Aorta (tissue), 2 donors: ENCODE measurements at regions not wholly inside any gene's neighbourhood (a gene's known extent, or its start where the extent isn't known, plus 50 kb on each side); places are given as distances from the start of the nearest gene placed in this dataset.

Experiments
- microRNA-seq, 2 donors: library from miRNA; unstranded; fragments of <30 nt; microRNA quantifications; one replicate each; pipeline ENCODE4 v1.2.0, GENCODE V29; 2020
- donor health status: DM: no; HTN: no; CAD: no.
- donor health status: DM: yes; HTN: yes; CAD: no.

Small RNAs in the stretch of these regions (microRNA-seq; reads per million reads assigned to microRNA genes)
- 0 reads per million in 2 donors for gene MIR550A2
- gene MIR550B2: 0 reads per million in 2 donors
